ENCODE measurements at regions not wholly inside any gene's neighbourhood (a gene's known extent, or its start where the extent isn't known, plus 50 kb on each side); places are given as distances from the start of the nearest gene placed in this dataset.

DNA sequence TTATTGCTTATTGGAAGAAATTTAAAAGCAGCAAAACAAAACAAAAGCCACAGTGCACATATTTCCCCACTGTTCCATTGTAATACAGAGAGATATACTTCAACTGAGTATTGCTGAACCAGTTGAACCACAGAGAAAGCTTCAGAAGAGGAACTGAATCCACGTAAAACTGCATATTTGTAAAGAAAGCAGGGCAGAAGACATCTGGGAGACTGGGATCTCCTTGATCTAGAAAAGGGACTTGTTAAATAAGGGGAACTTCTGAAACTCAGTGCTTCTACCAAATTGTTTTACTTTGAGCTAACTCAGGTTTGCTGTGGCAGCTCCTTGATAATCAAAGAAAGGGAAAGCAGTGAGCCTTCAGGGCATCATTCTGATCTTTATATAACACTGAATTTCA is 411.1 kb upstream of the MDGA2 start:
- Mint-ChIP-seq H3K4me1 (ENCODE audit: low read depth, unreplicated experiment) (peaks cover 6% of the 10 kb centered on the region), H3K9me3 (ENCODE audit: unreplicated experiment) (no peaks in the 10 kb centered on the region), H3K27ac (ENCODE audit: unreplicated experiment) (no peak overlapping the region), H3K4me3 (ENCODE audit: unreplicated experiment) (no peak overlapping the region), H3K27me3 (ENCODE audit: unreplicated experiment) (no peaks in the 10 kb centered on the region), H3K36me3 (ENCODE audit: unreplicated experiment) (no peaks in the 10 kb centered on the region)
- DNase-seq, result no peak
- TF ChIP-seq, protein P1, sequence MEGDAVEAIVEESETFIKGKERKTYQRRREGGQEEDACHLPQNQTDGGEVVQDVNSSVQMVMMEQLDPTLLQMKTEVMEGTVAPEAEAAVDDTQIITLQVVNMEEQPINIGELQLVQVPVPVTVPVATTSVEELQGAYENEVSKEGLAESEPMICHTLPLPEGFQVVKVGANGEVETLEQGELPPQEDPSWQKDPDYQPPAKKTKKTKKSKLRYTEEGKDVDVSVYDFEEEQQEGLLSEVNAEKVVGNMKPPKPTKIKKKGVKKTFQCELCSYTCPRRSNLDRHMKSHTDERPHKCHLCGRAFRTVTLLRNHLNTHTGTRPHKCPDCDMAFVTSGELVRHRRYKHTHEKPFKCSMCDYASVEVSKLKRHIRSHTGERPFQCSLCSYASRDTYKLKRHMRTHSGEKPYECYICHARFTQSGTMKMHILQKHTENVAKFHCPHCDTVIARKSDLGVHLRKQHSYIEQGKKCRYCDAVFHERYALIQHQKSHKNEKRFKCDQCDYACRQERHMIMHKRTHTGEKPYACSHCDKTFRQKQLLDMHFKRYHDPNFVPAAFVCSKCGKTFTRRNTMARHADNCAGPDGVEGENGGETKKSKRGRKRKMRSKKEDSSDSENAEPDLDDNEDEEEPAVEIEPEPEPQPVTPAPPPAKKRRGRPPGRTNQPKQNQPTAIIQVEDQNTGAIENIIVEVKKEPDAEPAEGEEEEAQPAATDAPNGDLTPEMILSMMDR (IDR thresholded peaks at IDR 0.05; ENCODE audit: partially characterized antibody, unreplicated experiment), result no peak

DNA sequence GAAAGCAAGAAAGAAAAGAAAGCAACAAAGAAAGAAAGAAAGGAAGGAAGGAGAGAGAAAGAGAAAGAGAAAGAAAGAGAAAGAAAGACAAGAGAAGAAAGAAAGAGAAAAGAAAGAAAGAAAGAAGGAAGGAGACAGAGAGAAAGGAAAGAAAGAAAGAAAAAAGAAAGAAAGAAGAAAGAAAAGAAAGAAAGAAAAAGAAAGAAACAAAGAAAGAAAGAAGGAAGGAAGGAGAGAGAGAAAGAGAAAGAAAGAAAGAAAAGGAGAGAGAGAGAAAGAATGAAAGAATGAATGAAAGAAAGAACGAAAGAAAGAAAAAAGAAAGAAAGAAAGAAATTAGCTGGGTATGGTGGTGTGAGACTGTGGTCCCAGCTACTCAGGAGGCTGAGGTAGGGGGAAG is 400.1 kb upstream of the MDGA2 start:
- Mint-ChIP-seq H3K27ac (ENCODE audit: unreplicated experiment) (no peak overlapping the region), H3K9me3 (ENCODE audit: unreplicated experiment) (no peaks in the 10 kb centered on the region), H3K4me1 (ENCODE audit: low read depth, unreplicated experiment) (peaks cover 7% of the 10 kb centered on the region), H3K4me3 (ENCODE audit: unreplicated experiment) (no peak overlapping the region), H3K36me3 (ENCODE audit: unreplicated experiment) (no peaks in the 10 kb centered on the region), H3K27me3 (ENCODE audit: unreplicated experiment) (no peaks in the 10 kb centered on the region)
- TF ChIP-seq, protein P1 (IDR thresholded peaks at IDR 0.05; ENCODE audit: partially characterized antibody, unreplicated experiment), result no peak
- DNase-seq, result no peak

DNA sequence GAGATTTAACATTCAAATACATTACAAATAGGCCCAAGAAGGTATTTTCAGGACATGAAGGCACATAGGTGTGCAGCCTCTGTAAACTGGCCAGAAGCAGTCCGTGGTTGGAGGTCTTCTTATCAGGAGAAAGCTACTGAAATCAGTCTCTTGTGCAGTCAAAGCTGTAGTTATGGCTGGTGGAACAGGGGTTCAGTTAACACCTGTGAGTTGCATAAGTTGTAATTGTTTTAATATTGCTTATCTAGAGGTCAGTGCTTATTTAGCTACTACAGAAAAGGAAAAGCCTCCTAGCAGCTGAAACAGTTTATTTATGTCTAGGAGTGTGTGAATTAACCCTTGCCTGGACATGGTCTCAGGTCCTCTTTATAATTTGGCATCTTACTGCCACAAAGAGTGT is 377.6 kb upstream of the MDGA2 start:
- Mint-ChIP-seq H3K27ac (ENCODE audit: unreplicated experiment) (no peak overlapping the region), H3K4me3 (ENCODE audit: unreplicated experiment) (no peak overlapping the region), H3K4me1 (ENCODE audit: low read depth, unreplicated experiment) (no peaks in the 10 kb centered on the region), H3K36me3 (ENCODE audit: unreplicated experiment) (peaks cover 4% of the 10 kb centered on the region), H3K27me3 (ENCODE audit: unreplicated experiment) (peaks cover 1% of the 10 kb centered on the region), H3K9me3 (ENCODE audit: unreplicated experiment) (no peaks in the 10 kb centered on the region)
- TF ChIP-seq, protein P1 (IDR thresholded peaks at IDR 0.05; ENCODE audit: partially characterized antibody, unreplicated experiment), result no peak
- no peak for DNase-seq

DNA sequence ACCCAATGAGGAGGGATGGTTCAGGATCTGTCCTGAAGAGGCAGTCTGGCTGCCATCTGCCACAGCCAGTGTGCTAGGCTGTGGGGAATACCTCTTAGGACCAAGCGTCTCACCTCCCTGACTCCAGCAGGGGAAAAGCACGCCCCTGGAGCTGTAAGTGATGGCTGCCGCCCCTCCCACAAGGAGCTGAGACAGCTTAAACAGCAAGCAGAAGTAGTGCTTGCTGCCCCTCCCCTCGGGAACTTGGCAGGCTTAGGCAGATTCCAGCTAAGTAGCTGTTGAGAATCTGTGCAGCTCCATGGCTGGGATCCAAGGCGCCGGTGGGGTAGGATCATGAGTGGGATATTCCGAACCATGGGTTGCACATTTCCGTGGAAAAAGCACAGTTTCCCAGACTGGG is 360.4 kb upstream of the MDGA2 start:
- TF ChIP-seq, protein P1 (IDR thresholded peaks at IDR 0.05; ENCODE audit: partially characterized antibody, unreplicated experiment), result no peak
- H3K9me3 Mint-ChIP-seq (ENCODE audit: unreplicated experiment), result peaks cover 10% of the 10 kb centered on the region
- peak; percentile 46 for DNase-seq

DNA sequence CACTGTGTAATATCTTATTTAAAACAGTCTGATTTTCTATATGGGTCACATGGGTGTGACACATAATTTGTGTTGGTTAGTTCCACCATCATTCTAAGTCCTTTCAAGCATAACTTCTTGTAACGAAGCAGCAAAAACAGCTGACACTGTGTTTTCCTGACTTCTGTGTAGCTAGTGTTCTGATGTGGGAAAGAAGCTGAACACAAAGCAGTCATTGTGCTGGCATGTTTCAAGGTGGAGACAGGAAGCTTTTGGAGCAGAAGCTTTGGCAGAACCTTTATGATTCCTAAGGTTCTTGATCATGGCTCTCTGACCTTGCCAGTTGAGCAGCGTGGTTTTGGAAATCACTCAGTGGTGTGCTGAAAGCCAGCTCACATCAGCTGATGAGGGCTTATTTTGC is 351.7 kb upstream of the MDGA2 start:
- TF ChIP-seq, protein P1 (IDR thresholded peaks at IDR 0.05; ENCODE audit: partially characterized antibody, unreplicated experiment), result no peak
- Mint-ChIP-seq H3K27me3 (ENCODE audit: unreplicated experiment) (no peaks in the 10 kb centered on the region), H3K4me3 (ENCODE audit: unreplicated experiment) (no peak overlapping the region), H3K9me3 (ENCODE audit: unreplicated experiment) (no peaks in the 10 kb centered on the region), H3K27ac (ENCODE audit: unreplicated experiment) (no peak overlapping the region), H3K4me1 (ENCODE audit: low read depth, unreplicated experiment) (no peaks in the 10 kb centered on the region), H3K36me3 (ENCODE audit: unreplicated experiment) (peaks cover 4% of the 10 kb centered on the region)
- DNase-seq, result no peak

More for the DNA sequence above, 360.4 kb upstream of the MDGA2 start:
- Mint-ChIP-seq H3K4me1 (ENCODE audit: low read depth, unreplicated experiment) (peaks cover 10% of the 10 kb centered on the region), H3K4me3 (ENCODE audit: unreplicated experiment) (no peak overlapping the region), H3K36me3 (ENCODE audit: unreplicated experiment) (peaks cover 17% of the 10 kb centered on the region), H3K27ac (ENCODE audit: unreplicated experiment) (no peak overlapping the region), H3K27me3 (ENCODE audit: unreplicated experiment) (peaks cover 3% of the 10 kb centered on the region)

Measured in glutamatergic neuron (in vitro differentiated cells).